GM18909 (cell line): ENCODE measurements at regions not wholly inside any gene's neighbourhood (a gene's known extent, or its start where the extent isn't known, plus 50 kb on each side); places are given as distances from the start of the nearest gene placed in this dataset.
"Not testable (repeated sequence)": the region's sequence is repeated elsewhere in the genome, so short reads cannot be mapped to it uniquely, and the experiment has no call there.

Source experiments
- ATAC-seq: cut with Tn5 transposase; IDR thresholded peaks from one replicate; pipeline ENCODE4 v1.9.1; 2021; ENCODE audit warnings: mild to moderate bottlenecking; ENCODE audit not compliant: unreplicated experiment, poor library complexity

GRCh38 chr7:116410694-116411093 lies 88.8 kb upstream of the CAV2 start:
- not testable (repeated sequence) for ATAC-seq

- ATAC-seq: no peak
These were observed 81.8 kb upstream of the CAV2 start for GRCh38 chr7:116417593-116418345.

- no peak for ATAC-seq
These were observed 81.0 kb upstream of the CAV2 start for GRCh38 chr7:116418524-116418923.

DNA sequence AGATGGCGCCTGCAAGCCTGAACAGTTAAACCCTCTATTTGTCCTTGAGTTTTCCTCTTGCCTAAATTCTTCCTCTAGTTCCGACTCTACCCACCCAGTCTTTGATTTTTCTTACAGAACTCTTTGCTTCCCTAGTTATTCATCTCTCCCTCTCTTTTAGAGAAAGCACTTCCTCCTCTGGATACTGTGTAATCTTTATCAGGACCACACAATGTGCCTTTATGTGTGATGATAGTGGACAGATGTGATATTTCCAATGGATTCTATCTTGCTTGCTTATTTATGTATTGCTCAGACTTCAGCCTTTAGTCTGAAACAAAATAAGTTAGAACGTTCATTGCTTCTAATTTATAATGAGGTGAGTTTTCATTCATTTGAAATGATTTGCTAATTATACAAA lies 79.5 kb upstream of the CAV2 start:
- no peak for ATAC-seq

GRCh38 chr7:116421298-116421697 lies 78.2 kb upstream of the CAV2 start:
- no peak for ATAC-seq

GRCh38 chr7:116422683-116423082 lies 76.9 kb upstream of the CAV2 start:
- no peak for ATAC-seq

DNA sequence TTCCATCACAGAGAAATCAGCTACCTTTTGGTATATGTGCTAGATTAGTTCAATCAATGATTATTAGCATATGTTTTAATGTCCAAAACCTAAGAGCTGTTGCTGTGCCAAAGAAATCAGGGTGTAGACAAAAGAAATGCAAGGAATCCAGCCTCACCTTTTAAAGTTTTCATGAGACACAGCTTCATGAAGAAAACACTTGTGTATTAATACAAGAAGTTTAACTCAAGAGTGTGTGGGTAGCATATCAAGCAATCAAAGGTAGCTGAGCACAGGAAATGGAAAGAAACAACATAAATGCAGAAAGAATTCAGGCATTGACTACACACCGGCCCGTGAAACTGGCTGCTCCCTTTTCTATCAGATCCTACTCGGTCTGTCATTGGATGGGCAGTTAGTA lies 76.0 kb upstream of the CAV2 start:
- ATAC-seq: no peak

DNA sequence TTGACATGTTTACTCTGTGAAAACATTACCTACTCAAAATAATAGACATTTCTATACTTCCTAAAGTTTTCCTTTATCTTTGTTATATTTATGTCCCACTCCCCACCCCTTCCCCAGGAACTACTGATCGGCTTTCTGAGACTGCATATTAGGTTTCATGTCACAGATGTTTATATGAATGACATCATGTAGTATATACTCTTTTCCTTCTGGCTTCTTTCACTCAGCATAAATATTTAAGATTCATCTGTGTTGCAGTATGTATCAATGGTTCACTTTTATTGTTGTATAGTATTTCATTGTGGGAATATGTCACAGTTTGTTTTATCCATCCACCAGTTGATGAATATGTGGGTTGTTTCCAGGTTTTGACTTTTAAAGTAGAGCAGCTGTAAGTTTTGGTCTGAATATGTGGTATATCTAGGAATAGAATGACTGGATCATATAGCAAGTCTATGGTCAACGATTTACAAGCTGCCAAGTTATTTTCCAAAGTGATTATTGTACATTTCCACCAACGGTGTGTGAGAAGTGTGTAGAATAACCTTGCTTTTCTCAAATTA lies 73.8 kb upstream of the CAV2 start:
- no peak for ATAC-seq

DNA sequence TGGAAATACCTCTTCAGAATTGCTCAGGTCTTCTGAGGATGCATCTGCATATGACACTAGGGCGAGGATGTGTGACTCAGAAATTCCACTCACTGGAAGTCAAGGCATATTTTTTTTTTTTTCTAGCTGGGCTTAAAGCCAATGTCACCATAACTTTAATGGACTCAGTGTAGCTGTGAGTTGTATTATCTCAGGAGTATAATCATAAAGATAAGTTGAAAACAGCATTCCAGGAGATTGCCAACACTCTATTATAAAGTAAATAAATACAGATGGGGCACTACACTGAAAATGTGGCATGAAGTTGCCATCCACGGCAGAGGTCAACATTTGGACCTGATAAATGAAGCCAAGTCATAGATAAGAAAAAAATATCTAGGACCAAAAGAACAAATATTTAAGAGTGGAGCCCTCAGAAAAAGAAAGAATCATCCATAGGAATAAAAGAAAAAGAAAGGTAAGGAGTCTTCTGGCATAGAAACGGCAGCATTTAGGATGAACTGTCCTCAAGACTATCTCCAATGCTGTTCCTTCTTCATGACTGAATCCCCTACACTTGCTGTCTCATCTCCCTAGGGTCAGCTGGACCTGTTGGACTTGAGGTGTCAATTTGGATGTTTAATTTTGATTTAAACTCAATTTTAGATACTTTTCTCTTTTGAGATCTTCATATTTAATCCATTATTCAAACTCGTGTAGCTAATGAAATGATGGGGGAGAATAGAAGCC lies 72.9 kb upstream of the CAV2 start:
- no peak for ATAC-seq

DNA sequence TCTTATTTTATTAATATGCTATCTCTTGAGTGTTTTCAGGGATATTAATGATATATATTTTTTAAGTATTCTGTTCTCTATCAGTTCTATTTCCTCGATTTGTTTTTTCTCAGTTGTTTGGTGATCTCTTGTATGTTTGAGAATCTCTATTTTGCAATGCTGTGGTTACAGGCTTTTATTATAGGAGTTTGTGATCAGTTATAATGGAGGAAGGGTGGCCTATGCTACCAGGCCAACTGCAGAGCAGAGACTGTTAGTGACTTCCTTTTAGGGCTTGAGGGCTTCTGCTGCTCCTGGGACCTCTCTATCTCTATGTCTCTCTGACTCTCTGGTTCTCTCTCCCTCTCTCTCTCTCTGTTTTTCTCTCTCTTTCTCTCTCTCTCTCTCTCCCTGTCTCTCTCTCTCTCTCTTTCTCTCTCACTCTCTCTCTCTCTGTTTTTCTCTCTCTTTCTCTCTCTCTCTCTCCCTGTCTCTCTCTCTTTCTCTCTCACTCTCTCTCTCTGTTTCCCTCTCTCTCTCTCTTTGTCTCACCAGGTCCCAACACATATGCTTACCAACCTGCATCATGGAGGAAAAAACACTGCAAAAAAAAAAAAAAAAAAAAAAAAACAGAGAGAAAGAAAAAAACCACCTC lies 69.4 kb upstream of the CAV2 start:
- no peak for ATAC-seq

DNA sequence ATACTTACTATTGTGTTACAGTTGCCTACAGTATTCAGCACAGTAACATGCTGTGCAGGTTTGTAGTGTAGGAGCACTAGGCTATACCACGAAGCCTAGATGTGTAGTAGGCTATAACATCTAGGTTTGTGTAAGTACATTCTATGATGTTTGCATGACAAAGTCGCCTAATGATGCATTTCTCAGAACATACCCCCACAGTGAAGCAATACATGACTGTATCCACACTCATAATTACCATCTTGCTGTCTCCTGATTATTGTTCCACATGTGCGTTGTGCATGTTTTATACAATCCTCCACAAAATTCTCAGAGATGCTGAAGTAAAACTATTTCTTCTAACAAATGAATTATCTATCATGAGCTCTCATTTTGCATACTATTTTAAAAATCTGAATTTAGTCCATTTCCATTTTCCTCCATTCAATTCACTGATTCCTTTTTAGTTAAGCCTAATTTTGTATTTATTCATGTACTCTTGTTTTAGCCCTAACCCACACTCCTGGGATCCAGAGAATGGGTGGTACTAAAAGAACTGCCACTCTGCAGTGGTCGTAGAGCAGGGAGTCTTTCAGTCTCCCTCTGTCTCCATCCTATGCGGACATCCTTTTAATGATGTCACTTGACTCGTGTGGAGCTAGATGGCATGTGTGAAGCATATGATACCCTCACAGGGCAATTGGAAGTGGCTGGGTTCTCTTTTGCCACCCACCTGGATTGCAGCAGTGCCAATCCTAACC lies 67.6 kb upstream of the CAV2 start:
- no peak for ATAC-seq

- ATAC-seq: no peak
These were observed 67.0 kb upstream of the CAV2 start for GRCh38 chr7:116432527-116432916.

- no peak for ATAC-seq
These were observed 66.3 kb upstream of the CAV2 start for GRCh38 chr7:116433246-116433645.

- ATAC-seq: no peak
These were observed 64.7 kb upstream of the CAV2 start for GRCh38 chr7:116434820-116435341.

- no peak for ATAC-seq
These were observed 63.2 kb upstream of the CAV2 start for GRCh38 chr7:116436305-116436826.

DNA sequence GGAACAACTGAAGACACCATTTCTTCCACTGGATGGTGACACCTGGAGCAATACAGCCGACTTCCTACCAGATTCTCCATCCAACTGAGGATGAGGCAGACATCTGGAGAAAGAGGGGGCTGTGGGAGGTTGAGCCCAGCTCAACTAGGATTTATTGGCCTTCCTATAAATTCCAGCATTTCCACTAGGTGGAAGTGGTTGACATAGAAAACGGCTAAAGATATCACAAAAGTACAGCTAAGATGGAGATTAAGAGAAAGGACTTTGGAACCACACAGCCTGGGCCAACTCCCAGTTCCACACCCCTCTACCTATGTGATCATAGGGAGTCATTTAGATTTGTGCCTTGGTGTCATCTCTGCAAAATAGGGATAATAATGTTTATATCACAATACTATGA lies 61.3 kb upstream of the CAV2 start:
- ATAC-seq: no peak

GRCh38 chr7:116439005-116439404 lies 60.5 kb upstream of the CAV2 start:
- no peak for ATAC-seq

DNA sequence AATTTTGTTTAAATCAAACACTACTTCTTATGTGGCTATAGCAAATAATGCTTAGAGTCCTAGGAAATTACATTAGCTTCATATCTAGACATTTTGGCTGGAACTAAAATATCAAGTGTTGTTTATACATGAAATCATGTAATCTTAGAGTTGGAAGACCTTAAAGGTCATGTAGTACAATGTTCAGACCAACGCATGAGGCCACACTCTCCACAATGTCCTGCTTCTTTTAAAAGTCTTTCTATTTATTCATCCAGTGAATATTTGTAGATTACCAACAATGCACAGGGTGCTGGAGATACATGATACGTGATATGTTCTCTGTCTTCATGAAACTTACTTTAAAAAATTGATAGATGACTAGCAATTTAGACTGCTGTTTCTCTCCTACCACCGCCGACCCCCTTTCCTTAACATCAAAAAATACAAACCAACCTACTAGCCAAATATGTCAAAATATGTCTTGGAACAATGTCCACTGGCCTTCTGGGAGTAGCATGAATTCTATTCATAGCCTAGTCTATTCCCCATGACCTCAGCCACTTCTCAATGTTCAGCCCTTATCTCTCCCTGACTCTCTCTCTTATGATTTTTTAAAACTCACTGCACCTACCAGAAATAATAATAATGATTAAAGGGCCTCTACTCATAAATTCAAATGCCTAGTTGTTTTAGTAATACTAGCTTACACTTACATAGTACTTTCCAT lies 59.5 kb upstream of the CAV2 start:
- no peak for ATAC-seq

- no peak for ATAC-seq
These were observed 58.0 kb upstream of the CAV2 start for GRCh38 chr7:116441534-116441933.
